ENCODE measurements at regions not wholly inside any gene's neighbourhood (a gene's known extent, or its start where the extent isn't known, plus 50 kb on each side); places are given as distances from the start of the nearest gene placed in this dataset.
A peak's percentile ranks its signal among the peaks of the same experiment; 100 is the strongest.

DNA sequence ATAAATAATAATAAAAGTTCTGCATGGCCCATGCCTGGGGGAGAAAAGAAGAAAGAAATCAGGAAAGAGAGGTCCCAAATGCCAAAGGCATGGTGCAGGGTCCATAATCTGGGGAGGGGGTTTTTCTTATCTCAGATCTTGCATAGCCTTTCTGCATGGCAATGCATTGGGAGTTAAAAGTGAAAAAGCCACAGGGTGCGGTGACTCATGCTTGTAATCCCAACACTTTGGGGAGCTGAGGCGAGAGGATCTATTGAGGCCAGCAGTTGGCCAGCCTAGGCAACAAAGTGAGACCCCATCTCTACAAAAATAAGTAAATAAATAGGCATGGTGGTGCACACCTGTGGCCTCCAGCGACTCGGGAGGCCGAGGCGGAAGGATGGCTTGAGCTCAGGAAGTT, 76.8 kb upstream of the GATA2 start:
- TF ChIP-seq POLR2A (IDR thresholded peaks at IDR 0.05; ENCODE audit: low read length) (no peak), GATA1 (IDR thresholded peaks at IDR 0.05; ENCODE audit: low read depth, low read length) (no peak)
- DNase-seq, result no peak

DNA sequence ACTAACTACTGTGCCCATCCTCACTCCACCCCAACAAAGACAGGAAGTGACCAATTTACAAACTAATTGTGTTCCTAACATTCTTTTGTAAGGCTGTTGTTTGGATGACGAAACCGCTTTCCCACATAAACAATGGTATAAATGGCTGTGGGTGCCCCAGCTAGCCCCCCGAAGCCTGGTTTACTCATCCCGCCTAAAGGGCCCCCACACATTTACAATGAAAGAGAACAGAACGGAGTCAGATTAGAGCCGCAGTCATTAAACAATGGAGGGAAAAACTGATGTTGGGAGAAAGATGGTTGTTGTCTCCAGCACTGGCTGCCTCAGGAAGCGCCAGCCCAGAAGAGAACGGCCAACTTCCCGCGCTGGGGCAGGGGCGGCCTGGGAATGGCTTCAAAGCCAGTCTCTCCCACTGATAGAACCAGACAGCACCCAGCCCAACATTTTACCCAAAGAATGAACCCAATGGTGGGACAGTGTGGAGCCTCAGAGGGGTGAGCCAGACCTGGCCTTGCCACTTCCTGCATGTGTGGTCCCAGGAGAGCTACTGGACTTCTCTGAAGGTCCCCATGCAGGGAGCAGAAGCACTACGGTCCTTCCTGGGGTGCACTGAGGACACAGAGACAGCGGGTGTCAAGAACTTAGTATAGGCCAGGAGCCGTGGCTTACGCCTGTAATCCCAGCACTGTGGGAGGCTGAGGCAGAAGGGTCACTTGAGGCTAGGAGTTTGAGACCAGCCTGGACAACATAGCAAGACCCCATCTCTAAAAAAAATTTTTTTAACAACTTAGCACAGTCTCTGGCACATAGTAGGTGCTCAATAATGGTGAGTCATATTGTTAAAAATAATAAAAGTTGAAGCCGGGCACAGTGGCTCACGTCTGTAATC, 75.8 kb upstream of the GATA2 start:
- TF ChIP-seq POLR2A (IDR thresholded peaks at IDR 0.05; ENCODE audit: low read length), result no peak
- no peak for TF ChIP-seq GATA1 (IDR thresholded peaks at IDR 0.05; ENCODE audit: low read depth, low read length)
- no peak for DNase-seq

DNA sequence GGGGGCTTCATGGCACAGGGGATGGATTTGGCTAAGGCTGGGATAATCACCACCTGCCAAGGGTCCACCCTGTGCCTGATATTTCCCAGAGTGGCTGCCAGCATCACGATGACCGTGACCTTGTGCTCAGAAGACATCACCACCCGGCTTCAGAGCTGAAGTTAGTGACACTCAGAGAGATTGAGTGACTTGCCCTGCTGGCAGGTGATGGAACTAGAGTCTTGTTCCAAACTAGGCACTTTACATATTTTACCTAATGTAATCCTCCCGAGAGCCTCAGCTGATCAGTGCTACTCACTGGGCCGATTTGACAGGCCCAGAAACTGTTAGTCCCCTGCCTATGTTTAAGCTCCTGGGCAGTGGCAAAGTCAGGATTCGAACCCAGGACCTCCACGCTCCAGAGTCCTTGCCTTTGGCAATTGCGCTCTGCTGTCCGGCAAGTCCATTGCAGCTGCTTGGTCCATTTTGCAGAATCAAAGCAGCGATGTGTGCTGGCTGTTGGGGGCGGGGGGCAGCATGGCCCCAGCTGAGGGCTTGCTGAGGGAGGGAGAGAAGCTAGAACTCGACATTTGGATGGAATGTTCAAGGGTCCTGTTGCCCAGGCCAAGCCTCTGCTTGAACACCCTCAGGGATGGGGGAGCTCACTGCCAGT, 74.8 kb upstream of the GATA2 start:
- no peak for DNase-seq
- no peak for TF ChIP-seq POLR2A (IDR thresholded peaks at IDR 0.05; ENCODE audit: low read length)
- TF ChIP-seq GATA1 (IDR thresholded peaks at IDR 0.05; ENCODE audit: low read depth, low read length), result no peak

DNA sequence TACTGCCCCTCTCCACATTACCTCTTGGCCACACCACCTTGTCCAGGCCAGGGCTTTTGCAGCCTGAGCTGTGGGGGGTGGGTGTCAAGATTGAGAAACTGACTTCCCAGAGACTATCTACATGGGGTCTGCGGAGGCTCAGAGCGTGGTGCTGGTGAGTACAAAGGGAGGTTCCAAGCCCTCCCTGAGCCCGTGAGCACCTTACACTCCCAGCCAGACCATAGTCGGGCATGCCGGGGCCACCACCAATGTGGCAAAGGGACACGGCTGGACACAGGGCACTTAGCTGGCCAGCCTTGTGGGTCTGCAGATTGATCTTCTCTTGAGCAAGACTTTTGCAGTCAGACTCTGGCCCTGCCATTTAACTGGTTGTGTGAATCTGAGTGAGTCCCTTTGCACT, 74.1 kb upstream of the GATA2 start:
- TF ChIP-seq POLR2A (IDR thresholded peaks at IDR 0.05; ENCODE audit: low read length) (no peak), GATA1 (IDR thresholded peaks at IDR 0.05; ENCODE audit: low read depth, low read length) (no peak)
- no peak for DNase-seq

DNA sequence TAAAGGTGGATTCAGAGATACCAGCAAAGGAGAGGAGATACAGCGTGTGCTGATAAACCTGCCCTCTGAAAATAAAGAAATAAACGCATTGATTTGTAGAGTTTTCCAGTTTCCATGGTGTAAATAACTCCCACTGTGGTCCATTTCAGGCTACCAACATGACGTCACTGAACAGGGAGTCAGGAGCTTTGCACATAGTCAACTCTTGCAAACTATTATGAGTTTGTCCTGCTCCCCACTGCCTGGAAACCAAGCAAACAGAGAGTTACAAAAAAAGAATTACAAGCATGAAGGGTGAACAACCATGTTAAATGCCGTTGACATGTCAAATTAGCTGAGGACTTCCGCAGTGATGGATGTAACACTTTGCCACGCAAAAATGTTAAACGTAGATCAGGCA, 70.4 kb upstream of the GATA2 start:
- TF ChIP-seq GATA1 (IDR thresholded peaks at IDR 0.05; ENCODE audit: low read depth, low read length), result no peak
- TF ChIP-seq POLR2A (IDR thresholded peaks at IDR 0.05; ENCODE audit: low read length), result no peak
- DNase-seq, result no peak

DNA sequence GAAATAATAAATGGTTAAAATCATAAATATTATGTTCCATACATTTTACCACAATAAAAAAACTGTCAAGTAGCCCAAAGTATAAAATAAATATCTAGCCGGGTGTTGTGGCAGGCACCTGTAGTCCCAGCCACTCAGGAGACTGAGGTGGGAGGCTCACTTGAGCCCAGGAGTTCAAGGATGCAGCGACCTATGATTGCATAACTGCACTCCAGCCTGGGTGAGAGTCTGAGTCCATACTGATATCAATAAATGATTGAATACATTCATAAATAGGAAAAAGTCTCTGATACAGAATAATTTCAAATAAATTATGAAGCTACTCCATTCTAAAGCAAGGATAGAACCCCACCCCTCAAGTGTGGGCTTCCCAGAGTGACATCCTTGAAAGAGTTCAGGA, 68.5 kb upstream of the GATA2 start:
- TF ChIP-seq GATA1 (IDR thresholded peaks at IDR 0.05; ENCODE audit: low read depth, low read length) (no peak), POLR2A (IDR thresholded peaks at IDR 0.05; ENCODE audit: low read length) (no peak)
- no peak for DNase-seq

DNA sequence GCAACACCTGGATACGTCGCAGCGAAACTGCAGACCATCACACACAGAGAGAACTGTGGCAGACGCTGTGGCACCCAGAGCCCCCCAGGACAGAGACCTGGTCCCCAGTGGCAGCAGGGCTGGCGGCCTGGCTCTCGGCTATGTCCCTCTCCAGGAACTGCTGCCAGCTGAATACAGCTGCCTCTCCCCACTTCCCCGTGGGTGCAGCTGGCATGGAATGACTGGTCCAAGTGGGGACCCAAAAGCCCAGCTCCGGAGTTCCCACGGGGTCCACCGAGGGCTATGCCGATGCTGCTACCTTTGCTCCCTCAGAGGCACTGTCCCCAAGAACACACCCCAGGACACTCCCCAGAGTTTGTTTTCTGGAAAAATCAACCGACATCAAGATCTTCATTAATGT, 67.8 kb upstream of the GATA2 start:
- TF ChIP-seq POLR2A (IDR thresholded peaks at IDR 0.05; ENCODE audit: low read length), result no peak
- no peak for TF ChIP-seq GATA1 (IDR thresholded peaks at IDR 0.05; ENCODE audit: low read depth, low read length)
- no peak for DNase-seq

DNA sequence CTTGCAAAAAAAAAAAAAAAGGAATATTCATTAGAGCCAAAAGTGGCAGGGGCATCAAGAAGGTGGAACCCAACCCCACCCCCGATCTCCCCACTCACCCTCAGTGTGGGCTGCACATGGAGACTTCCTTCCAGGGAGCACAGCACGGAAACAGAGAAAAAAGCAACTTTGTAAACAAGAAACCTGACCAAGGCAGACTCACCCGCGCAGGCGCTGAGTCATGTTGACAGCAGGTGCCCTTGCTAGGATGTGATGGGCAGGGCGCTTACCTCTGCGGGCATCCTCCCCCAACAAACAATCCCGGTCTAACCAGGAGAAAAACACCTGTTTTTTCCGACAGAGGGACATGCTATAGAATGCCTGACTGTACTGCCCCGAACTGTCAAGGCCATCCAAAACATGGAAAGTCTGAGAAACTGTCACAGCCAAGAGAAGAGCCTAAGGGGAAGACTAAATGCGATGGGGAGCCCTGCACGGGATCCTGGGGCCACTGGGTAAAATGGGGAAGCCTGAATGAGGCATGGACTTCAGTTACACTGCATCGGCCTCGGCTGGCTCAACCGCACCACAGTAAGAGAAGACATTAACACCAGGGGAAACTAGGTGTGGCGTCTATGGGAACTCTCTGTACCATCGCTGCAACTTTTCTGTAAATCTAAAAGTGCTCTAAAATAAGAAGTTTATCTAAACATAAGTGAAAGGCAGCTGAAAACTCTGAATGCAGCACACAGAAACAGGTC, 66.7 kb upstream of the GATA2 start:
- TF ChIP-seq GATA1 (IDR thresholded peaks at IDR 0.05; ENCODE audit: low read depth, low read length), result no peak
- TF ChIP-seq POLR2A (IDR thresholded peaks at IDR 0.05; ENCODE audit: low read length), result no peak
- peak; percentile 23 to 52 for DNase-seq

DNA sequence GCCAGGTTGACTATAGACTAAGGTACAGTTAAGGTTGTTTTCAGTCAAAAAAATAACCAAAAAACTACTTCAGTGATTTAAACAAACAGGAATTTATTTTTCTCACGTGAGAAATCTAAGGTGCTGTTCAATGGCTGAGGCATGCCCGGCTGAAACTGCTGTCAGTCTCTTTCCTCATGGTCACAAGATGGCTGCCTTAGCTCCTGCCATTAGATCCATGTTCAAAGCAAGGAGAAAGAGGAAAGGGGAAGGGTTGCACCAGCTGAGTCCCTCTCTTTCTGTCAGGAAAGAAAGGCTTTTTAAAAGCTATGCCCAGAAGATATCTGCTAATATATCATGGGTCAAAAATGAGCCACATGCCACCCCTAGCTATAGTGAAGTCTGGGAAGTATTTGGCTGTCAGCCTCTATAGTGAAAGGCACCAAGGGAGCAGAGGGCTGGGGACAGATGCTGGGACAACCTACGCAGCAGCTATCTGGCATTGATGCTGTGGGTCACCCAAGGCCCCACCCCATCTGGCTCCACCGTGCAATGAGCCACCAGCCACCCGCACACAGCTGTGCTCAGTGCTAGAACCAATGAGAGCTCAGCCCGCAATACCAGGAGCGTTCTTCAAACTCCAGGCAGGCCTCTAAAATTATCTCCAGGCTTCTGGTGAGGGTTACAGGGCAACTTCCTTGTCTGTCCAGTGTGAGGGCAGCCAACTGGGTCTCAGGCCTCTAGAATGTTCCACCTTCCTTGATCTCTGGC, 64.7 kb upstream of the GATA2 start:
- TF ChIP-seq POLR2A (IDR thresholded peaks at IDR 0.05; ENCODE audit: low read length) (no peak), GATA1 (IDR thresholded peaks at IDR 0.05; ENCODE audit: low read depth, low read length) (no peak)
- no peak for DNase-seq

DNA sequence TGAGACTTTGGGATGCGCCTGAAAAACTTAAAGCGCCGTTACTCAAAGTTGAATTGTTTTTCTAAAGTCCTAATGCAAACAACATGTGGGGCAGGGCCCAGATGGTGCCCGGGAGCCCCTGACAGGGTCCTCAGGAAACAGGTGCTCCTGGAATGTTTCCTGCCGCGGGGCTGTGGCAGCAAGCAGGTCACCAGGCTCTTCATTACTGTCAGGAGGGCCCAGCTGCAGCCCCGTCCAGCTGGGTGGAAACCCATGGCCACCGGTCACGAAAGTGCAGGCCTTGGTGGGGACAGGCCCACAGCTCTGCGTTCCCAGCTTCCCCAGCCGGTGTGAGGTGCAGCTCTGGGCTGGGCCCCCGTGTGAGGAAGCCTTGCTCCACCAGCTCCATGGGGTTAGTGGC, 63.9 kb upstream of the GATA2 start:
- TF ChIP-seq POLR2A (IDR thresholded peaks at IDR 0.05; ENCODE audit: low read length), result no peak
- TF ChIP-seq GATA1 (IDR thresholded peaks at IDR 0.05; ENCODE audit: low read depth, low read length), result no peak
- no peak for DNase-seq

DNA sequence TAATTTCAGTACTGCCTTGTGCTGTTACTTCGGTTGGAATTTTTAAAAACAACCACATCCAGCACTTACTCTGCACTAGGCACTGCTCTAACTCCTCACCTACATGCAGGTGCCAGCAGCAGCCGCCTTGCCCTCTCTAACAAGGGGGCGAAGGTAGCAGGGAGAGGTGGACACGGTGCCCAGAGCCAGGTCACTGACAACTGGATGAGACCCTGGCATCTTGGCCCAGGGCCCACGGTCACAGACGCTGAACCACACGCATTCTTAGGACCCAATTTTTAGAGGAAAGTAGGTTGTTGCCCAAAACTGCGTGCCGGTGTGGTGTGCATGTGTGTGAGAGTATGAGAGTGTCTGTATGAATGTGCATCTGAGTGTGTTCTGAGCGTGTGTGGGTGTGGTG, 63.4 kb upstream of the GATA2 start:
- DNase-seq, result no peak
- no peak for TF ChIP-seq POLR2A (IDR thresholded peaks at IDR 0.05; ENCODE audit: low read length)
- TF ChIP-seq GATA1 (IDR thresholded peaks at IDR 0.05; ENCODE audit: low read depth, low read length), result no peak

DNA sequence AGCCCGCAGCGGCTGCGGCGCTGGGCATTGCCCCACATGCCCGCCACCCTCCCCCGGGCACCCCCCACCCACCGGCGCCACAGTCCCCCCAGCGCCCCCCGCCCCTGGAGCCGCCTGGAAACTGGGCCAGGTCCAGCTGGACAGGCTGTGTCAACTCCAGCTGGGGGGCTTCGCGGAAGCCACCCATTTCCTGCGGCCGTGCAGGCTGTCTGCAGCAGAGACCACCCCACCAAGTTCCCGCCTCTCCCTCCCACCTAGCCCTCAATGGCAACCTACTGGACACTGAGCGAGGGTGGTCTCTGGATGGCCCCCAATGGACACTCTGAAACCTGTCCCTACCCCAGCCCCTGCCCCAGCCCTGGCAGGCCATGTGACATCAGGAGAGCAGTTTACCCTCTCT, 62.8 kb upstream of the GATA2 start:
- no peak for DNase-seq
- TF ChIP-seq GATA1 (IDR thresholded peaks at IDR 0.05; ENCODE audit: low read depth, low read length), result no peak

DNA sequence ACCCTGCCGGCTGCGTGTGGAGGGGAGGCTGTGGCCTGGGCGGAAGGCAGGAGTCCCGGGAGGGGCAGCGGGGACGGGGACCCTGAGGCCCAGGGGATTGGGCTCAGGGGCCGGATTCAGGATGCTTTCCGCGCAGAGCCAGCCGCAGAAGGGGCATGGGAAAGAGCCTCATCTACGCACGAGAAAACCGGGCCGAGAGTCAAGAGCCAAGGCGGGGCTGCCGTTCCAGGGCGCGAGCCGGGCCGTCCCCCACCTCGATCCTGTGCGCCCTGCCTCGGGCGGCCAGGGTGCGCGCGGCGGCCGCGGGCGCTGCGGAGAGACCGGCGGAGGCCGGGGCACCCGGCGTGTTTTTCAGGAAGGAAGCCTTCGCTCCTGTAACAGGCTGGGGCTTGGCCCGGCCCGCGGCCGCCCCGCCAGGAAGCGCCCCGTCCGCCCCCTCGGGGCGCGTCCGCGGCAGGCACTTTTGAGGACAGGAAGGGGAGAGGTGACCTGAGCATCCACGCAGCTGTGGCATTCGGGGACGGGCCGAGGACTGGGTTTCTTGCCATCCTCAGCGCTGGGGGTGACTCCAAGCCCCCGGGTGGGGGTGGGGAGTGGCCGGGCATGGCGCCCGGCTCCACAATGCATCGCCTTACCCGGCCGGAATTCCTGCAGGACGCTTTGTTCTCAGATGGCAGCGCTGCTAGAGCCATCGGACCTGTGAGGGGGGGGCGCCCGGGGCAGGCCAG, 62.3 kb upstream of the GATA2 start:
- DNase-seq, result no peak
- TF ChIP-seq POLR2A (IDR thresholded peaks at IDR 0.05; ENCODE audit: low read length), result no peak
- no peak for TF ChIP-seq GATA1 (IDR thresholded peaks at IDR 0.05; ENCODE audit: low read depth, low read length)
